Stimulated activated CD4-positive, alpha-beta T cell treated with anti-CD3 and anti-CD28 coated beads, Interleukin-2, amount 100 ng/mL, for 24 hours (primary cell): ENCODE measurements at regions not wholly inside any gene's neighbourhood (a gene's known extent, or its start where the extent isn't known, plus 50 kb on each side); places are given as distances from the start of the nearest gene placed in this dataset.

Experiments used
- DNase-seq, 2 donors: peaks; one replicate each; pipeline ENCODE4 v3.0.0-alpha.2; 2020

DNA sequence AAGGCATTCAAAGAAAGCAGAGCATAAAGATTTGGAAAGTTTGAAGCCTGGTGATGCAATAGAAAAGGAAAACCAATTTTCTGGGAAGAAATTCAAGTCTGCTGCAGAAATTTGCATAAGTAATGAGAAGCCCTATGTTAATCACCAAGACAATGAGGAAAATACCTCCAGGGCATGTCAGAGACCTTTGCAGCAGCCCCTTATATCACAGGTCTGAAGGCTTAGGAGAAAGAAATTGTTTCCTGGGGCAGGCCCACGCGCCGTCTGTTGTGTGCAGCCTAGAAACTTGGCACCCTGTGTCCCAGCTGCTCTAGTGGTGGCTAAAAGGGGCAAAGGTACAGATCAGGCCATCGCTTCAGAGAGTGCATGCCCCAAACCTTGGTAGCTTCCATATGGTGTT lies 495.3 kb upstream of the CDH6 start:
- DNase-seq, result no peak

DNA sequence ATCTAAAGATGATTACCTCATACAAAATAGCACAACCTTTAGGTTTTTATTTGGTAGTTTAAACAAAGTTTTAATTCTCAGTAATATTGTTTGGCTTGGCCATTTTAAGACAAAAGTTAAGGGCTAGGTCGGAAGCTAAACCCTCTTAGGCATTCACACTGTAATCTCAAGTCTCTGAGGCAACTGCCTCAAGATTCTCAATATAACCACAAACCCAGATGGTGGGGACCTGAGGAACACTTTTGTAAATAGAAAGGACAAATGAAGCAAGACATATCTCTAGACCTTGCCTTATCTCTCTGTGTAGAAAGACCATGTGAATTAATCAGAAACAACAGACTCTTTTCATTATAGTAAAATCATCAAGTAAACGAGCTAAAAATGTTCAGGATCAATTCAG lies 500.2 kb upstream of the CDH6 start:
- no peak for DNase-seq

DNA sequence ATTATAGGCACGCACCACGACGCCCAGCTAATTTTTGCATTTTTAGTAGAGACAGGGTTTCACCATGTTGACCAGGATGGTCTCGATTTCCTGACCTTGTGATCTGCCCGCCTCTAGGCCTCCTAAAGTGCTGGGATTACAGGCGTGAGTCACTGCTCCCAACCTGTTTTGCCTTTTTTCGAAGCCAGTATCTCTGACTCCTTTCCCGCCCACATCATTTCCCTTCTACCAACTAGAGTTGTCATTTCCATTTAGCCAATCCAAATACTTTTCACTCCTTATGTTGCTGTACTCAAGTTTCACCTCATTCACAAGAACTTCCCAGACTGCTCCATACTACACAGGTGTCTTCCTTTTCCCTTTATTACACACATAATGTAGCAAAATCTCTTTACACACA lies 502.6 kb upstream of the CDH6 start:
- DNase-seq, result no peak

DNA sequence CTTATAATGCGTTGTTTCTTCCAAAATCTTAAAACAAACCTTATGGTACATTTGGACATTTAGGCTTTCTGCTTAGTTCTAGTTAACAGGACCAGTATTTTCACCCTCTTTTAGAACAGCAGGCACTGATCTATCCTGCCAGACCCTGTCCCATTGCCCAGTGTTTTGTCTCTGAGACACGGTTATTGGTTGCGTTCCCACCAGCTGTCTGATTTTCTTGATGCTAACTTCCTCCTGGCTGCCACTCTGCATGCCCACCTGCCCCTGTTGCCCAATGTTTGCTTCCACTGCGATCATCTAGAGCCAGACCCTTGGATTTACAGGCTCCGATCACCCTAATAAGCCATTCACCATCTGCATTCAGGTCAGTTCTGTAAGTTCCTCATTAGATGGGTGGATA lies 506.0 kb upstream of the CDH6 start:
- DNase-seq, result no peak

DNA sequence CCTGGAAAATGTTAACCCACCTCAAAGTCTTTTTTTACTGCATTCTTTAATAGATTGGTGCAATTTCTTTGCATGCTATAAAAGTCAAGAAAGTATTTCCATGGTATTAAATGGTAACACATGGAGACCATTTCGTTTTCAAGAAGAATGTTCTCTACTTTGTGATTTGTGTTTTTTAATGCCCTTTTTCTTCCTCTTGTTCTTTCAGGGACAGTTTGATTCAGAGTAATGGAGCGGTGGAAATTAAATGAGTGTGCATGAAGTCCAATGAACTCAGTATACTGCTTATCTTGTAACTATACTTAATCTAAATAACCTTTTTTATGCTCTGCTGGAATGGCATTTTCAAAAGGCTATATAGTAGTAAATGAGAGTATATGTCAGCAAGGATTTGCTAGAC lies 507.0 kb upstream of the CDH6 start:
- DNase-seq, result no peak

DNA sequence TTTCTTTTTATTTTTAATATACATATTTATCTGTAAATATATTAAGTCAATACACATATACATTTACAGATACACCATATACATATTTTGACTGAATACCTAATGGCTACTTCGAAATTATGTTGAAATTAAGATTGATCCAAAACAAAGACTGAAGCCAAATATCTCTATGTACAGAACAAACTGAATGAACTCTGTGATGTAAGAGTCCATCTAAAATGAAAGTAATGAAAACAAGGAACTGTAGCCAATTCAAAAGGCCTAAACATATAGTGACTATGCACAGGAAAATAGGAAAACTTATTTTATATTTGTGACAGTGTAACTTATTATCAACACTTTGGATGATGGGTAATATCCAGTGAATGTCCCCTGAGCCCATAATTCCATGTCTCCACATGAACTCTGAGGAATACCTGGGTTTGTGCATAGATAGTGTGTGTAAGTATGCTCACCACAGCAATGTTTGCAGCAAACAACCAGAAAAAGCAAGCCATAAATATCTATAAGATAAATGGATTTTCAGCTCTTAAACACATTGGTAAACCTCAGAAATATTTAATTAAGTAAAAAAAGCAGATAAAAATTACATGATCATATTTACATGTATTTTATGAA lies 517.2 kb upstream of the CDH6 start:
- no peak for DNase-seq

DNA sequence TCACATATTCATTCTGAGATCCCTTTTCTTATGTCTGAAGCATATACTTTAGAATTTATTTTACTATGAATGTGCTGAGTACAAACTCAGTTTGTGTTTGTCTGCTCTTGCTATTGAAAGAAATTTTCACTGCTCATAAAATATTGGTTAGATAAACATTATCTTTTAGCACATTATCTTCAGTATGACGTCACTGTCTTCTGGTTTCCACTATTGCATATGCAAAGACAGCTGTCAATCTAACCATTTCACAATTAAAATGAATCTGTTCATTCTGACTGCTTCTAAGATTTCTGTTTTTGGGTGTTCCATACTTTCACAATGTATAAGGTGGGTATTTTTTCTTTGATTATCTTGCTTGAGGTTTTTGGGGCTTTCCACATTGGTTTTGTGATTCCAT lies 526.2 kb upstream of the CDH6 start:
- no peak for DNase-seq

DNA sequence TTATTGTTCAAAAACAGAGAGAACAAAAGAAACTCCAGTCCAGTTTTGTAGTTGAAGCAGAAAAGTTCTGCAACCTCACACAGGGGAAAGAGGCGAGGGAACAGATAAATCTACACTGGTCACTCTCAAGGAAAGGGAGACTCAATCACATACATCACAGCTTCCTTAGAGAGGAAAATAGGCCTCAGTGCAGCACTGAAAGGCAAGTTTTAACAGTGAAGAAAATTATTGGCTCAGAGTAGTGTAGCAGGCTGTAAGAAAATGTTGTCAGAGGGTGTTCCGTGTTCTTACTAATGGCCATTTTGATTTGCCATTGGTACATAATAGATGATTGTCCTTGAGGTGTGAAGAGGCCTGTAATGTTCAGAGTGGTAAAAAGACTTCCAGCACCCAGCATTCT lies 530.0 kb upstream of the CDH6 start:
- no peak for DNase-seq

DNA sequence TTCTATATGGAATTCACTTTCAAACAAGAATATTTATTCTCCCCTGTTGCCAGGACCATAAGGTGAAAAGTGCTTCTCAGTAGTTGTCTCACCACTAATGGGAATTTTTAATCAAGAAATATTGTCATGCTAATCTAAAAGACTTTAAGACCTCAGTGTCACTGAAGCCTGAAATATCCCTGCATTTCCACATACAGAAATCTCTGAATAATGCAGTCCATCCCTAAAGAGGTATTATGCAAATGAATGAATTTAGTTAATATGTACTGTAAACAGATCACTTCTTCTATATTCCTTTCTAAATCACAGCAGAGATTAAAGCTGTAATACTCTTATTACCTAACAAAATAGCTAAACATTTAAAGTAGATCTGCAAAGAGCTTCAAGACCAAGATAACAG lies 531.1 kb upstream of the CDH6 start:
- no peak for DNase-seq

DNA sequence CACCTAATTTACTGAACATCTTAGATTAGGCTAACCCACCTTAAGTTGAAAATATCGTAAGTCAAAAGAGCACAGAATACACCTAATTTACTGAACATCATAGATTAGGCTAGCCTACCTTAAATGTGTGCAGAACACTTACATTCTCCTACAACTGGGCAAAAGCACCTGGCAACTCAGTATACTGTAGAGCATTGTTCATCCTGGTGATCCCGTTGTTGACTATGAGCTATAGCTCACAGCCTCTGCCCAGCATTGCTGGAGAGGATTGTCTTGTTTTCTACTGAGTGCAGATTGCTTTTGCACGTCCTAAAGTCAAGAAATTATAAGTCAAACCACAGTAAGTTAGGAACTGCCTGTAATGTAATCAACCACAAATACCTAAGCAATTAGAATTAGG lies 531.8 kb upstream of the CDH6 start:
- no peak for DNase-seq

DNA sequence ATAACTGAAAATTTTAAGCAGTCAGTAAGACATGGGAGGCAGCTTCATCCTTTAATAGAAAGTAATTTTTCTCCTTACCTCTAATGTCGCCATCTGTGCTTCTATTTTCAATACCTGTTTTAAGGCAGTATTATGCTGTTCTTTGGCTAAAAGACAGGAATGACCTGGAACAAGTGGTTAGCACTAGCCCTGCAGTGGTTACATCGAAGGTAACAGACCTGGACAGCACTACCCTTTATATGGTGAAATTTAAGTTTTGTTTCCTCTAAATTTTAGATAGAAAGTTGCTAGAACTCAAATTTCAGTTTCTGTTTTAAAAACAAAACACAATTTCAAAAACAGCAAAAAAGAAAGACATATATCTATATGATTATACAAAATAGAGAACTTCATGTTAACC lies 534.1 kb upstream of the CDH6 start:
- DNase-seq, result no peak

DNA sequence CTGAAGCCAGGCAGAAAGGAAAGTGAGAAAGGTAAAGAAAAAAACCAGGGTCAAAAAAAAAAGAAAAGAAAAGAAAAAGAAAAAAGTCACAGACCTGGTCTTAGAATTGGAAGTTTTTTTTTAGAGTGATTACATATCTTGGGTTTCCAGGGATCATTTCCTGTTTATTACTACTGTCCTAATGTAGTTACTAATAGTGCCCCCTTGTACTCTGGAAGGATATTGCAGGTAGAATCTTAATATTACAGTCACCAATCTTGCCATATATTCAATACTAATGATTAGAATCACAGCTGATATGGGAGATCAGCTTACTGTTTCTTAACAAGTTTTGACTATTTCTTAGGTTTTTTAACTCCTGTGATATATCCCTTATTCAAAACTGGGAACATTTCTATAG lies 543.2 kb upstream of the CDH6 start:
- no peak for DNase-seq

DNA sequence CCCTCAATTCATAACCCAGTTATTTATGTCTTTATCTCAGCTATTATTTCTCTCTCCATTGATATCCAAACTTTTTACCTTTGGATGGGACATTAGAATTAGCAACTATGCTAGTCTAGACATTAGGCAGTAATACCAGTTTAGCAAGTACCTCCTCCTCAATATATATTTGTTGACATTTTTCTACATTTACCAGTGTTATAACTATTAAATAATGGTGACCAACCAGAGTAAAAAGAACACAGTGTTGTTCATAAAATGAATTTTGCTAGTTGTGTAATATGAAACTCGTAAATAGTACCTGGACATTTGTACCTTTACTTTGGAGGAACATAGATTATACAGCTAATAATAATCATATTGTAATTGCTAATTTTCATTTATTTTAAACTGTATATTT lies 554.6 kb upstream of the CDH6 start:
- DNase-seq, result no peak

DNA sequence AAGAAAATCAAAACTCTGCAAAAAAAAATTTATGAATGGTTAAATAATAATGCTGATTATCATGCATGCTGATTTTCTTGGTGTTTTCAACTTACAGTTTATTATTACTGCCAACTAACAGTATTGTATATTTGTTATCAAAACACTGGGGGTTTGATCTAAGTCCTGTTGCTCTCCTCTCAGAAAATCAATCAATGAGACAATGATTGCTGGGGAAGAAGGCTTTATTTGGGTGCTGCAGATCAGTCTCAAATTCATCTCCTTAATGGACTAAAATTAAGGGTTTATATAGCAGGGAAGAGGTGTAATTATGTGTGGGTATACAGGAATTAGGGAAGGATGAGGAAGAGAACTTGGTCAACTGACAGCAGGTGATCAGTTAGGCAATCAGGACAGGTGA lies 565.5 kb upstream of the CDH6 start:
- DNase-seq, result no peak

DNA sequence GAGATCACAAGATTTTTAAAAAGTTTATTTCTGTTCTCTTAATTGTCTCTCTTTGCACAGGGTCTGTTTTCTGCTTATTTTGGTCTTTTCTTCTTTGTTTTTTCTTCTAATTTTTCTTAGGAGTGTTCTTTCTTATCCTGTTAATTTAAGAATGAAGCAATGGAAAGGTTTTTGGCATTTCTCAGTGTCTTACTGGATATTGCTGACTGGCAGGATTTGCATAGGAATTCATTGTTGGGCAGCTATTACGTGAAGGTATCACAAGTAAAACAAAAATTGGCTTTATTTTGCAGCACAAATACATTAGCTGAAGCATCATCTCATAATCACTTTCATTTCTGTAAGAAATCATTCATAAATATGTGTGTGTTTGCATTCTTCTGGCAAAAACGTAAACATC lies 566.9 kb upstream of the CDH6 start:
- no peak for DNase-seq

DNA sequence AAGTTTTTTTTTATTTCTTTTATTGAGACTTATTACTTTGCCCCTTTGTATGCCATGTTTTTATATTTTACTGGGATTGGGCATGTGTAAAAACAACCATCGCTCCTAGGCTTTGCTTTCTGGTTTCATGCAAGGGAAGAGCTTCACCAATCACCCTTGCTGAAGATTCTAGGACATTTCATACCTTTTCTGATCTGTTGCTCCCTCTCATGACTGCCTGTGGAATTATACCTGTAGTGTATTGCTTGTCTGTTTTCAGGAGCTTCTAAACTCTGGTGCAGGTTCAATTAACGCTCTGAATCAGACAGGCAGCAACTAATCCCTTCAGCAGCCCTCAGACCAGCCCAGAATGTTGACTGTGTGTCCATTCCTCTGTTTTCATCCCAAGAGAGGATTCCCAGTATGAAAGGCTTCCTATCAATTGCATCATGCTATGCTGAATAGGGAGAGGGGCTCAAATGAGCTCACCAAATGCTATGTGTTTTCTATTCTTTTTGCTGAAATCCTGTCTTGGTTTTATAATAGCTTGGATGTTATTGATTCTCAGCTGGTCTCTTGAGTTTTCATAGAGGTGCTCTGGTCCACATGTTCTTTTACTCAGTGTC lies 572.9 kb upstream of the CDH6 start:
- DNase-seq, result no peak

DNA sequence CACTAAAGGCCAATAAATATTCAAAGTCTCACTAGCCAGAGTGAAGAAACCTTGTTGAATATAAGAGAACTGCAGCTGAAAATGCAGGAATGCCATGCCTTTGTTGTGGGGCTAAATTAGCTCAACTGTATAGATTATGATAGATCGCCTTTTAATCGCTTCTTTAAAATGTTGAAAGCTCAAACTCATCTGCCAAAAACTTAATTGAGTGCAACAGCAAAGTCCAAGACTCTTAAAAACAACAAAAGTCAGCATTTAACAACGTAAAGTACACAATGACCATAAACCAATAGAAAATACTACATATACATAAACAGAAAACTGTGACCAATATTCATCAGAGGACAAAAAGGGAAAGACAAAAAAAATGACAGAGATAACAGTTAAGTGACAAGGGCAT lies 585.0 kb upstream of the CDH6 start:
- DNase-seq, result no peak

DNA sequence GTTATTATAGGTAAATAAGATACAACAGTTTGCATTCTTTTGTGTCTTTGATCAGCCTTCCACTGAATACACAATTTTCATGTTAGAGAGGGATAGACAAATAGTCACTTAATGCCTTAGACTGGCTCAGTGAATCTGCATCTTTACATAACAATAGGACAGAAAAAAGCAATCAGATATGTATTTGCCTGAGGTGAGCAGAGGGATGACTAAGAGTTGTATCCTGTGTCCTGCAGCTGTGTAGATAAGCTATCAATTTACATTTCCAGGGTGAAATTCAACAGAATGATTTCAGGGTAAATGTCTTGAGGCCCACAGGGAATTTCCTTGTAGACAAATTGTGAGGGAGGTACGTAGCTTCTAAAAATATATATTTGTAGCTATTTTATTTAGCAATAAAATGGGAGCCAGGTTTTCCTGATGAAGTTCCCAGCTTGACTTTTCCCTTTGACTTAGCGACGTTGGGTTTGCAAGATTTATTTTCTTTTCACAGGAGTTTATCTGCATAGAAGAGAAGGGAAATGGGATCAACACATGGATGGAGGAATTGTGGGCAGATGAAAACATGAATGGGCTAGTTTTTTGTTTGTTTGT lies 586.1 kb upstream of the CDH6 start:
- DNase-seq, result no peak

DNA sequence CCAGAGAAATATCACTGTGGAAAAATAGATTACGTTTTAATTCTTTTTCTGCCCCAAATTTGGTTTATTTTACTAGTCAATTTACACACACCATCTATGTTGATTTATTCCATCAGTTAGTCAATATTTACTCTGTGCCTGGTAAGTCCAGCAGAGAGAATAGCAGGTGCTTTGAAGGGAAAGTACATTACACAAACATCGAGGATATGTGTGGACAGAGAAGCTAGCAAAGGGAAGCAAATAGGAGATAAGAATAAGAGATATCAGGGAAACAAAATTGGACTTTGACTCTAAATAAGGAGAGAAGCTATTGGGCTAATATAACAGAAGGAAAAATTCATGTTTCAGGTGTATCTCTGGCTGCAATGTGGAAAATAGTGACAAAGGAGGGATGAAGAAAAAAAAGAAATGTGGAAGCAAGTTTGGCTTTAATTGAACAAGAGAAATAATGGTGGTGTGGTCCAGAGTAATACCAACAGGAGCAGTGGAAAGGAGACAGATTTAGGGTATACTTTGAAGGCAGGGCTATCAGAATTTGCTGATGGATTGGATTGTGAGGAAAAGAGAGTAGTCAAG lies 587.7 kb upstream of the CDH6 start:
- DNase-seq, result no peak

DNA sequence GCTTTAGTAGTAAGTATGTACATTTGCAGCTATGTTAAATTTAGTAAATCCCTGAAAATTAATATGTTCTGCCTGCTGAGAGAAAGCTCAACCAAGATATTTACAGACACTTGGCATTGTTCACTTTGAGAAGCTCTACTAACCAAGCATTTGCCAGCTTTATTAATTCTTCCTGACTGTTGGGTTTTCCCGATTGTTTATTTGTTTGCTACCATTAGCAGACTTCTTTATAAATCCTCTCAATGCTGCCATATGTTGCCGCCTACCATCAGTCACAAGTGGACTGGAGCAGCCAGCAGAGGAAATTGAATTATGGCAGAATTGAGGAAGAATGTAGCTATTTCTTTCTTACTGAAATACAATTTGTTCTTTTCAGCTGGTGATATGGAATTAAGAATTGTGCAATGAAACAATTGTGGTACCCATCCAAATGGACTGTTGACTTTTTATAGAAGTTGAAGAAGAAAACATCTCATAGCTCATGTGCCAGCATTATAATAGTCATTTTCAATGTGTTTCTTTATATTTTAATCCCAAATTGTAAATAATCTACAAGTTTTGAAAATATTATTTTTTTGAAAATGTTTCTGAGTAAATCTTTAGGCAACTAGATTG lies 588.7 kb upstream of the CDH6 start:
- DNase-seq, result no peak

DNA sequence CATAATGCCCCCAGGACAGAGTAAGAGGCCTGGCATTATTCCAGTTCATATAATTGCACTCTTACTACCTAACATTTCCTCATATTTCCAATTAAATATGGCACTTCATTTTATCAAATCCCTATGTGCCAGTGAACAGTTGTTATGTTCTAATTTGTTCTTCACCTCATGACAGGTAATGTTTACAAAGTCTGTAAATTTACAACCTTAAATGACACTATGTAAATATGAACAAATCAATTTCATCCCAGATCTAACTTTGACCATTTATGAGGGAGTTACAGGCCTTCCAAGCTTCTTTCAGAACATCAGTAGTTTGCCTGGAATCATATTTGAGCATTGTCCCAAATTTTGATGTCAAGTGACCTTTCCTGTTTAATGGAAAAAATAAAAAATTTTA lies 592.6 kb upstream of the CDH6 start:
- DNase-seq, result no peak

DNA sequence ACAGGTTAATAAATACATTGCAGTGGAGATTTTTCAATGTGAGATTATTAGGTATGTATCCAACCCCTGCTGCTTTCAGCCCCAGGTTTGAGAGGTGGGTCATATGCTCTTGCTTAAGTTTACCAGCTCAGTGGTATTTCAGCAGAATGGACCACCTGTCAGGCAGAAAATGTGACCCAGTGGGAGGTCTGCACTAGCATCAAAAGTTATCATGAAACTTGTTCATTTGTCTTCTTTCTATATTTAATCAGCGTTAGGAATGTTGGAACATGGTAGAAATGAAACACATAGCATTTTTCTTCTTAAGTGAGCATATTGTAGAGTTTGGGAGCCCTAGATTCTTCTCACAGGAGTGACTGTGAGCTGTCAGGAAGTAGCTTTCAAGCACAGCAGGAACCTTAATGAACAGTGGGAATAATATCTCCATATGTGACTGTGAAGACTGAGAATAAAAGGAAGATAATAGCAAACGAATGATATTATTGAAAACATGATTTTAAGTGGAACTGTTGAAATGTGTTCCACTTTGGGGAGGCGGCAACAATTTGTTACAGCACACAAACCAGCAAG lies 596.9 kb upstream of the CDH6 start:
- no peak for DNase-seq

DNA sequence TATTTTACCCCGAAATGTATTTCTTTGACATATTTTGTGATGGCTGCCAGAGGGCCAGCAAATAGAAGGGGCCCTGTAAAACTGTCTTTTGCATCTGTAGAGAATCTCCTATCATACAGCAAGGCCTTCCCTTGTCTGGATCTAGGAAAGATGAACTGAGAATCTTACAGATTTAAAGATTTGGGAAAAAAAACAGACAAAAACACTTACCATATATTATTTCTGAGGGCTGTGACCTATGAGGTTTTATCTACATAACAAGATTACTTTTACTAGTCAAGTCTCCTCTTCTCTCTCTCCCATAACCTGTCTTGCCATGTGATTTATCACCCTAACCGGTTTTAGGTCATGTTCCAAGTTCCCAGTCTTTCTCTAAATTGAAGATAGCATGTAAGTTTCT lies 599.2 kb upstream of the CDH6 start:
- no peak for DNase-seq

DNA sequence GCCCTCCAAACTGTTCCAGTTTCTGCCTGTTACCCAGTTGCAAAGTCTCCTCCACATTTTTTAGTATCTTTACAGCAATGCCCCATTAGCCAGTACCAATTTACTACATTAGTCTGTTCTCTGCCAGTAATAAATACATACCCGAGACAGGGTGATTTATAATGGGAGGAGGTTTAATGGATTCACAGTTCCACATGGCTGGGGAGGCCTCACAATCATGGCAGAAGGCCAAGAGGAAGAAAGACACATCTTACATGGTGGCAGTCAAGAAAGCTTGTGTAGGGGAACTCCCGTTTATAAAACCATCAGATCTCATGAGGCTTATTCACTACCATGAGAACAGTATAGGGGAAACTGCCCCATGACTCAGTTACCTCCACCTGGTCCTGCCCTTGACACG lies 600.7 kb upstream of the CDH6 start:
- DNase-seq, result no peak
